GM06990 (cell line): ENCODE measurements at regions not wholly inside any gene's neighbourhood (a gene's known extent, or its start where the extent isn't known, plus 50 kb on each side); places are given as distances from the start of the nearest gene placed in this dataset.

Source experiments
- DNase-seq: peaks from one replicate; pipeline ENCODE4 v3.0.0-alpha.2; 2011; ENCODE audit not compliant: insufficient read length; ENCODE audit errors: extremely low read depth
- H3K27me3 ChIP-seq: replicated peaks from 2 replicates; pipeline ENCODE4 v1.6.0; 2011; ENCODE audit warnings: low read length; ENCODE audit not compliant: control insufficient read depth, insufficient read depth
- H3K36me3 ChIP-seq: 2 replicates; pipeline ENCODE4 v1.5.1; 2011; ENCODE audit warnings: low read length; ENCODE audit not compliant: control insufficient read depth, insufficient read depth
- H3K4me3 ChIP-seq: replicated peaks from 2 replicates; pipeline ENCODE4 v1.5.1; 2011; ENCODE audit warnings: low read depth, mild to moderate bottlenecking, control low read depth, low read length
- CTCF ChIP-seq: IDR thresholded peaks from 2 replicates; pipeline ENCODE4 v1.5.1; 2011; ENCODE audit warnings: low read length, control low read depth, mild to moderate bottlenecking, inconsistent platforms; ENCODE audit not compliant: insufficient read depth, poor library complexity, severe bottlenecking

- no peak for TF ChIP-seq CTCF
- H3K36me3 ChIP-seq, result no peaks in the 10 kb centered on the region
- no peak overlapping the region for H3K4me3 ChIP-seq
- H3K27me3 ChIP-seq, result no peaks in the 10 kb centered on the region; the same call in 1 of the 2 replicates
- no peak for DNase-seq
These were observed 73.0 kb upstream of the GPR45 start for GRCh38 chr2:105168543-105168942.

GRCh38 chr2:105175231-105175630 lies 66.3 kb upstream of the GPR45 start:
- DNase-seq, result no peak
- no peak for TF ChIP-seq CTCF
- no peaks in the 10 kb centered on the region for H3K36me3 ChIP-seq
- H3K27me3 ChIP-seq, result no peaks in the 10 kb centered on the region; the same call in 1 of the 2 replicates
- H3K4me3 ChIP-seq, result no peak overlapping the region

- Histone ChIP-seq H3K4me3 (no peak overlapping the region), H3K36me3 (no peaks in the 10 kb centered on the region), H3K27me3 (no peaks in the 10 kb centered on the region; the same call in 1 of the 2 replicates)
- no peak for DNase-seq
- no peak for TF ChIP-seq CTCF
These were observed 65.1 kb upstream of the GPR45 start for GRCh38 chr2:105176429-105176828.

- Histone ChIP-seq H3K4me3 (no peak overlapping the region), H3K27me3 (no peaks in the 10 kb centered on the region; the same call in 1 of the 2 replicates), H3K36me3 (no peaks in the 10 kb centered on the region)
- no peak for TF ChIP-seq CTCF
- no peak for DNase-seq
These were observed 64.5 kb upstream of the GPR45 start for GRCh38 chr2:105177008-105177407.

GRCh38 chr2:105177536-105178254 lies 63.8 kb upstream of the GPR45 start:
- Histone ChIP-seq H3K4me3 (no peak overlapping the region), H3K27me3 (no peaks in the 10 kb centered on the region; the same call in 1 of the 2 replicates), H3K36me3 (no peaks in the 10 kb centered on the region)
- no peak for TF ChIP-seq CTCF
- DNase-seq, result no peak
